ENCODE measurements at regions not wholly inside any gene's neighbourhood (a gene's known extent, or its start where the extent isn't known, plus 50 kb on each side); places are given as distances from the start of the nearest gene placed in this dataset.

GRCh38 chr12:75638792-75639191 lies 127.4 kb upstream of the KRR1 start:
- TF ChIP-seq CTCF (IDR thresholded peaks at IDR 0.05) (no peak), POLR2A (IDR thresholded peaks at IDR 0.05) (no peak), EP300 (IDR thresholded peaks at IDR 0.05) (no peak)
